H9 (cell line): ENCODE measurements at regions not wholly inside any gene's neighbourhood (a gene's known extent, or its start where the extent isn't known, plus 50 kb on each side); places are given as distances from the start of the nearest gene placed in this dataset.

ENCODE experiments used
- DNase-seq: peaks from one replicate; pipeline ENCODE4 v3.0.0-alpha.2; 2017
- H2AFZ ChIP-seq: one replicate; pipeline ENCODE4 v1.6.1; 2013; ENCODE audit warnings: mild to moderate bottlenecking, low read length, control low read depth, moderate library complexity
- H2AK5ac ChIP-seq: 2 replicates; pipeline ENCODE4 v1.6.1; 2013; ENCODE audit warnings: low read length, control low read depth, mixed read lengths; ENCODE audit not compliant: insufficient read length
- H2BK120ac ChIP-seq: one replicate; pipeline ENCODE4 v1.6.1; 2013; ENCODE audit warnings: low read depth, mild to moderate bottlenecking, low read length, control low read depth, inconsistent platforms; ENCODE audit not compliant: poor library complexity, severe bottlenecking
- H2BK12ac ChIP-seq: 2 replicates; pipeline ENCODE4 v1.6.1; 2013; ENCODE audit warnings: low read length, control low read depth, mixed read lengths, low read depth; ENCODE audit not compliant: insufficient read length
- H2BK15ac ChIP-seq: 2 replicates; pipeline ENCODE4 v1.6.1; 2013; ENCODE audit warnings: low read depth, low read length, control low read depth
- H2BK20ac ChIP-seq: one replicate; pipeline ENCODE4 v1.6.1; 2013; ENCODE audit warnings: low read depth, mild to moderate bottlenecking, low read length, control low read depth, inconsistent platforms; ENCODE audit not compliant: poor library complexity, severe bottlenecking
- H2BK5ac ChIP-seq: 2 replicates; pipeline ENCODE4 v1.6.1; 2013; ENCODE audit warnings: low read length, control low read depth, mixed read lengths; ENCODE audit not compliant: insufficient read length
- H3K14ac ChIP-seq: 2 replicates; pipeline ENCODE4 v1.6.1; 2013; ENCODE audit warnings: low read length, control low read depth; ENCODE audit not compliant: insufficient read depth
- H3K18ac ChIP-seq: 2 replicates; pipeline ENCODE4 v1.6.1; 2013; ENCODE audit warnings: low read depth, mild to moderate bottlenecking, mixed read lengths, low read length, control low read depth; ENCODE audit not compliant: insufficient read length
- H3K23ac ChIP-seq: 2 replicates; pipeline ENCODE4 v1.6.1; 2013; ENCODE audit warnings: low read length, control low read depth, mixed read lengths, low read depth; ENCODE audit not compliant: insufficient read length
- H3K23me2 ChIP-seq: 2 replicates; pipeline ENCODE4 v1.6.1; 2013; ENCODE audit warnings: low read depth, mild to moderate bottlenecking, mixed read lengths, low read length, control low read depth; ENCODE audit not compliant: insufficient read length, poor library complexity, severe bottlenecking
- H3K27ac ChIP-seq: 2 replicates; pipeline ENCODE4 v1.5.1; 2013; ENCODE audit warnings: low read length, control low read depth, mixed read lengths, low read depth; ENCODE audit not compliant: insufficient read length
- H3K27me3 ChIP-seq: 2 replicates; pipeline ENCODE4 v1.6.1; 2013; ENCODE audit warnings: low read length, control low read depth, inconsistent platforms; ENCODE audit not compliant: insufficient read depth
- H3K4ac ChIP-seq: 2 replicates; pipeline ENCODE4 v1.6.1; 2013; ENCODE audit warnings: low read depth, mild to moderate bottlenecking, control low read depth, inconsistent platforms, low read length, moderate library complexity
- H3K4me1 ChIP-seq: 2 replicates; pipeline ENCODE4 v1.6.1; 2013; ENCODE audit warnings: low read length, control low read depth, inconsistent platforms; ENCODE audit not compliant: insufficient read depth
- H3K4me2 ChIP-seq: 2 replicates; pipeline ENCODE4 v1.6.1; 2013; ENCODE audit warnings: low read length, control low read depth, mixed read lengths; ENCODE audit not compliant: insufficient read length, insufficient read depth
- H3K56ac ChIP-seq: 2 replicates; pipeline ENCODE4 v1.6.1; 2013; ENCODE audit warnings: low read depth, mild to moderate bottlenecking, mixed read lengths, low read length, control low read depth; ENCODE audit not compliant: insufficient read length
- H3K79me1 ChIP-seq: 2 replicates; pipeline ENCODE4 v1.6.1; 2013; ENCODE audit warnings: low read depth, mild to moderate bottlenecking, moderate library complexity, low read length, control low read depth, inconsistent platforms; ENCODE audit not compliant: insufficient read depth, poor library complexity, severe bottlenecking
- H3K79me2 ChIP-seq: 2 replicates; pipeline ENCODE4 v1.6.1; 2013; ENCODE audit warnings: low read length, control low read depth, inconsistent platforms; ENCODE audit not compliant: insufficient read depth
- H3K9ac ChIP-seq: 2 replicates; pipeline ENCODE4 v1.6.1; 2013; ENCODE audit warnings: low read length, control low read depth, mixed read lengths; ENCODE audit not compliant: insufficient read length; ENCODE audit errors: extremely low read depth
- H3K9me3 ChIP-seq: one replicate; pipeline ENCODE4 v1.6.1; 2013; ENCODE audit warnings: low read depth, low read length, inconsistent platforms; ENCODE audit not compliant: control insufficient read depth
- H3T11ph ChIP-seq: one replicate; pipeline ENCODE4 v1.6.1; 2013; ENCODE audit warnings: mild to moderate bottlenecking, low read length, control low read depth, inconsistent platforms
- H4K20me1 ChIP-seq: one replicate; pipeline ENCODE4 v1.6.1; 2013; ENCODE audit not compliant: control insufficient read depth, insufficient read length, insufficient read depth
- H4K5ac ChIP-seq: 2 replicates; pipeline ENCODE4 v1.6.1; 2013; ENCODE audit warnings: low read depth, mild to moderate bottlenecking, mixed read lengths, low read length, control low read depth; ENCODE audit not compliant: insufficient read length
- H4K8ac ChIP-seq: replicated peaks from 2 replicates; pipeline ENCODE4 v1.6.1; 2013; ENCODE audit warnings: low read length, control low read depth, mixed read lengths, low read depth; ENCODE audit not compliant: insufficient read length
- H4K91ac ChIP-seq: 2 replicates; pipeline ENCODE4 v1.6.1; 2013; ENCODE audit warnings: low read depth, mild to moderate bottlenecking, moderate library complexity, mixed read lengths, low read length, control low read depth; ENCODE audit not compliant: insufficient read length
- H3K27ac Mint-ChIP-seq, 3 experiments: 2 replicates in 2 of 3; 3 replicates in 1 of 3; pipeline ENCODE4 v1.8.0; 2020 to 2021; ENCODE audit warnings: mixed read lengths in 3 of 3, mild to moderate bottlenecking in 1 of 3, moderate library complexity in 1 of 3
- H3K27me3 Mint-ChIP-seq: 2 replicates; pipeline ENCODE4 v1.8.0; 2021; ENCODE audit warnings: low read depth, mild to moderate bottlenecking, moderate library complexity, mixed read lengths
- H3K36me3 Mint-ChIP-seq, 3 experiments: 2 replicates in 2 of 3; 3 replicates in 1 of 3; pipeline ENCODE4 v1.8.0; 2020 to 2021; ENCODE audit warnings: low read depth in 3 of 3, mixed read lengths in 3 of 3; ENCODE audit not compliant: insufficient read depth in 1 of 3
- H3K4me1 Mint-ChIP-seq, 2 experiments: 2 replicates each; pipeline ENCODE4 v1.8.0; 2020; ENCODE audit warnings: mixed read lengths in 2 of 2
- H3K4me3 Mint-ChIP-seq, 2 experiments: 2 replicates in 1 of 2; 3 replicates in 1 of 2; pipeline ENCODE4 v1.8.0; 2020 to 2021; ENCODE audit warnings: mild to moderate bottlenecking in 2 of 2, mixed read lengths in 2 of 2, moderate library complexity in 1 of 2
- H3K9me3 Mint-ChIP-seq, 2 experiments: 2 replicates in 1 of 2; 3 replicates in 1 of 2; pipeline ENCODE4 v1.8.0; 2020; ENCODE audit warnings: mild to moderate bottlenecking in 2 of 2, mixed read lengths in 2 of 2, moderate library complexity in 1 of 2
- WGBS: extraction: QIAGEN DNeasy Blood & Tissue Kit; methylation state at CpG from one replicate; pipeline ENCODE4 v1.1.7; 2013; ENCODE audit warnings: missing lambda C conversion rate, low lambda C conversion rate, mixed read lengths; ENCODE audit not compliant: insufficient read length; ENCODE audit errors: extremely low coverage; 5-methylcytosine and 5-hydroxymethylcytosine counted together
- TF ChIP-seq, protein P1 (sequence below): fragments of 200-600 bp; sonication (generic); conservative IDR thresholded peaks from 3 replicates; pipeline ENCODE4 v1.8.0; 2021; ENCODE audit warnings: antibody characterized with exemption, mild to moderate bottlenecking

DNA sequence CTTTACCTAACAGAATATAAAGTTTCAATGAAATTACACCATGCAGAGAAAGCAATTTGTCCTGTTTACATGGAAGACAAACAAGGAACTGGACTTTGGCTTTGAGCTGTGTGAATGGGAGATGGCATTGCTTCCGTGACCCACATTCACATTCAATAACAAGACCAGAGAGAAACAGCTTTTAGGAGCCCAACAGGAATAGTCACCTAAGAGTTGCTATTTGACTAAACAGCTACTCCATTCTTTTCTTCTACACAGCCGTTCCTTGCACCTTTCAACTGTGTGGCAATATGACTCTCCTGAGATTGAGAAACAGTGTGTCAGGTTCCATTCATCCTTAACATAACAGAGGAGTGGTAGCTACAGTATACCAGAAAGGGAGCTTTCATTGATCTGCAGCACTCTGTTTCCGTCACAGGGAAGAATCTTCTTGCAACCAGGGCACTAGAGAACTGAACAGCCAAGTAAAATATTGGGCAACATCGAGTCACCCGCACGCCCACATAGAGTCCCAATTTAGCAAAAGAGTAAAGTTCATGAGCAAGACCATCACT, 355.1 kb downstream of the HAO1 start:
- Histone ChIP-seq H3K4me1 (no peaks in the 10 kb centered on the region), H4K91ac (no peak overlapping the region), H3K18ac (no peak overlapping the region), H2BK20ac (no peak overlapping the region), H2BK15ac (no peak overlapping the region), H3K9ac (no peak overlapping the region), H3K27me3 (no peaks in the 10 kb centered on the region), H4K20me1 (no peaks in the 10 kb centered on the region), H2AFZ (no peak overlapping the region), H3K27ac (no peak overlapping the region), H3K14ac (no peak overlapping the region), H3K23me2 (no peaks in the 10 kb centered on the region), H2BK120ac (no peak overlapping the region), H4K5ac (no peak overlapping the region), H3K56ac (no peak overlapping the region), H3K79me1 (no peaks in the 10 kb centered on the region), H2AK5ac (no peak overlapping the region), H2BK12ac (no peak overlapping the region), H4K8ac (no peak overlapping the region), H3K23ac (no peak overlapping the region), H3K9me3 (no peaks in the 10 kb centered on the region), H2BK5ac (no peak overlapping the region), H3K79me2 (no peaks in the 10 kb centered on the region), H3K4me2 (no peak overlapping the region), H3T11ph (no peak overlapping the region), H3K4ac (no peak overlapping the region)
- DNase-seq: no peak
- no CpG with 5 or more reads among the region's 6 CpGs for WGBS
- Mint-ChIP-seq H3K27ac (peak overlapping the region in 1 of 3 experiments; percentile 39; a peak in 1 of 7 replicates), H3K36me3 (no peaks in the 10 kb centered on the region), H3K27me3 (no peaks in the 10 kb centered on the region), H3K4me3 (no peak overlapping the region), H3K4me1 (peaks cover 0 to 6% of the 10 kb centered on the region in 2 experiments; a peak in 2 of 4 replicates), H3K9me3 (no peaks in the 10 kb centered on the region)
- TF ChIP-seq, protein P1, sequence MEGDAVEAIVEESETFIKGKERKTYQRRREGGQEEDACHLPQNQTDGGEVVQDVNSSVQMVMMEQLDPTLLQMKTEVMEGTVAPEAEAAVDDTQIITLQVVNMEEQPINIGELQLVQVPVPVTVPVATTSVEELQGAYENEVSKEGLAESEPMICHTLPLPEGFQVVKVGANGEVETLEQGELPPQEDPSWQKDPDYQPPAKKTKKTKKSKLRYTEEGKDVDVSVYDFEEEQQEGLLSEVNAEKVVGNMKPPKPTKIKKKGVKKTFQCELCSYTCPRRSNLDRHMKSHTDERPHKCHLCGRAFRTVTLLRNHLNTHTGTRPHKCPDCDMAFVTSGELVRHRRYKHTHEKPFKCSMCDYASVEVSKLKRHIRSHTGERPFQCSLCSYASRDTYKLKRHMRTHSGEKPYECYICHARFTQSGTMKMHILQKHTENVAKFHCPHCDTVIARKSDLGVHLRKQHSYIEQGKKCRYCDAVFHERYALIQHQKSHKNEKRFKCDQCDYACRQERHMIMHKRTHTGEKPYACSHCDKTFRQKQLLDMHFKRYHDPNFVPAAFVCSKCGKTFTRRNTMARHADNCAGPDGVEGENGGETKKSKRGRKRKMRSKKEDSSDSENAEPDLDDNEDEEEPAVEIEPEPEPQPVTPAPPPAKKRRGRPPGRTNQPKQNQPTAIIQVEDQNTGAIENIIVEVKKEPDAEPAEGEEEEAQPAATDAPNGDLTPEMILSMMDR: no peak
